Adrenal gland (tissue), 9 donors: ENCODE measurements at regions not wholly inside any gene's neighbourhood (a gene's known extent, or its start where the extent isn't known, plus 50 kb on each side); places are given as distances from the start of the nearest gene placed in this dataset.

Source experiments
- DNase-seq, 7 donors: peaks; one replicate each; pipeline ENCODE4 v3.0.0-alpha.2; 2019 to 2020
- H3K27ac ChIP-seq, 5 donors: fragments of 200-600 bp; sonication (generic) in 4 of 5; 1 replicate in 3 of 5; 2 replicates in 2 of 5; pipeline versions ENCODE4 v1.5.1 to v1.8.0; 2016 to 2020; ENCODE audit warnings: mild to moderate bottlenecking in 1 of 5
- H3K27me3 ChIP-seq: fragments of 200-600 bp; 2 replicates; pipeline ENCODE4 v1.8.0; 2021
- H3K36me3 ChIP-seq, 2 donors: fragments of 200-600 bp; replicated peaks in 1 of 2; 1 replicate in 1 of 2; 2 replicates in 1 of 2; pipeline versions ENCODE4 v1.5.1 to v1.8.0; 2018 to 2022
- H3K4me1 ChIP-seq, 2 donors: fragments of 200-600 bp; replicated peaks in 1 of 2; 1 replicate in 1 of 2; 2 replicates in 1 of 2; pipeline versions ENCODE4 v1.5.1 to v1.8.0; 2018 to 2021
- H3K4me3 ChIP-seq, 4 donors: fragments of 200-600 bp; sonication (generic) in 3 of 4; one replicate each; pipeline ENCODE4 v1.5.1; 2016 to 2018
- H3K9me3 ChIP-seq, 3 donors: fragments of 200-600 bp; sonication (generic) in 1 of 3; replicated peaks in 1 of 3; 1 replicate in 2 of 3; 2 replicates in 1 of 3; pipeline versions ENCODE4 v1.5.1 to v1.8.0; 2016 to 2021
- POLR2A ChIP-seq, 2 donors: fragments of 450-650 bp; IDR thresholded peaks; one replicate each; pipeline ENCODE4 v1.6.1; 2017; ENCODE audit warnings: antibody characterized with exemption in 2 of 2, mild to moderate bottlenecking in 2 of 2, moderate library complexity in 1 of 2
- WGBS, 4 donors: extraction: QIAGEN DNeasy Blood & Tissue Kit in 2 of 4; methylation state at CpG; one replicate each; pipeline versions ENCODE4 v1.1.5 to v1.1.7; 2013 to 2017; 5-methylcytosine and 5-hydroxymethylcytosine counted together
- intact Hi-C, 2 donors: fragments of 100-400 bp; cut with DNase I; formaldehyde crosslinking; loops; one replicate each; pipeline versions ENCODE4 v1.14.1 to v1.15.0; 2022 to 2023
- TF ChIP-seq, protein P1 (sequence below), 6 experiments: fragments of 450-650 bp in 4 of 6; fragments of 200-600 bp in 2 of 6; sonication (generic) in 1 of 6; IDR thresholded peaks; 1 replicate in 5 of 6; 2 replicates in 1 of 6; pipeline versions ENCODE4 v1.5.1 to v1.8.0; 2016 to 2021; ENCODE audit warnings: antibody characterized with exemption in 6 of 6, mild to moderate bottlenecking in 2 of 6, moderate library complexity in 1 of 6
- donor health status: healthy with polysubstance abuse.
- donor health status: Bipolar disorder and iron deficiency.
- donor health status: DM: yes; HTN: yes; CAD: no.
- donor health status: DM: no; HTN: no; CAD: no.
- donor health status: DM: no; HTN: no; CAD: no.

DNA sequence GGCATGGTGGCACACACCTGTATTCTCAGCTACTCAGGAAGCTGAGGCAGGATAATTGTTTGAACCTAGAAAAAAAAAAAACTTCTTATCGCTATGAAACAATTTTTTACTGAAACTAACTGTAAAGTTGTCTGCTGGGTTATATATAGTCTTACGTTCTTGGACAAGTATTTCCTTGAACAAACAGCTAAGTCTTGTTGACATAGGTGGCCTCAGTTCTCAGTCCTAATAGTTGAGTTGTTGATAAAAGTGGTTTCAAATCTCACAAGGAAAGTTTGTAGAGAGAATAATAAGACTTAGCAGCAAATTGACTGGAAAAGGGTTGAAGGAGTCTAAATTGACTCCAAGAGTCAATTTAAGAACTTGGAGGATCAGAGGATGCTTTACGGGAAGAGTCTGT lies 166.5 kb upstream of the KCNJ3 start:
- DNase-seq = no peak
- no peak for TF ChIP-seq POLR2A (IDR thresholded peaks at IDR 0.05)
- TF ChIP-seq, protein P1, sequence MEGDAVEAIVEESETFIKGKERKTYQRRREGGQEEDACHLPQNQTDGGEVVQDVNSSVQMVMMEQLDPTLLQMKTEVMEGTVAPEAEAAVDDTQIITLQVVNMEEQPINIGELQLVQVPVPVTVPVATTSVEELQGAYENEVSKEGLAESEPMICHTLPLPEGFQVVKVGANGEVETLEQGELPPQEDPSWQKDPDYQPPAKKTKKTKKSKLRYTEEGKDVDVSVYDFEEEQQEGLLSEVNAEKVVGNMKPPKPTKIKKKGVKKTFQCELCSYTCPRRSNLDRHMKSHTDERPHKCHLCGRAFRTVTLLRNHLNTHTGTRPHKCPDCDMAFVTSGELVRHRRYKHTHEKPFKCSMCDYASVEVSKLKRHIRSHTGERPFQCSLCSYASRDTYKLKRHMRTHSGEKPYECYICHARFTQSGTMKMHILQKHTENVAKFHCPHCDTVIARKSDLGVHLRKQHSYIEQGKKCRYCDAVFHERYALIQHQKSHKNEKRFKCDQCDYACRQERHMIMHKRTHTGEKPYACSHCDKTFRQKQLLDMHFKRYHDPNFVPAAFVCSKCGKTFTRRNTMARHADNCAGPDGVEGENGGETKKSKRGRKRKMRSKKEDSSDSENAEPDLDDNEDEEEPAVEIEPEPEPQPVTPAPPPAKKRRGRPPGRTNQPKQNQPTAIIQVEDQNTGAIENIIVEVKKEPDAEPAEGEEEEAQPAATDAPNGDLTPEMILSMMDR (IDR thresholded peaks at IDR 0.05) = no peak
- 60 to 71% (median 65%) methylated on average over 3 of the region's 3 CpGs for WGBS, 4 donors
- no peak overlapping the region for H3K27ac ChIP-seq
- no peak overlapping the region for H3K4me3 ChIP-seq
- H3K4me1 ChIP-seq = no peaks in the 10 kb centered on the region
- intact Hi-C loops = no loop called here
- no peaks in the 10 kb centered on the region for H3K36me3 ChIP-seq
- no peaks in the 10 kb centered on the region for H3K27me3 ChIP-seq
- no peaks in the 10 kb centered on the region for H3K9me3 ChIP-seq

DNA sequence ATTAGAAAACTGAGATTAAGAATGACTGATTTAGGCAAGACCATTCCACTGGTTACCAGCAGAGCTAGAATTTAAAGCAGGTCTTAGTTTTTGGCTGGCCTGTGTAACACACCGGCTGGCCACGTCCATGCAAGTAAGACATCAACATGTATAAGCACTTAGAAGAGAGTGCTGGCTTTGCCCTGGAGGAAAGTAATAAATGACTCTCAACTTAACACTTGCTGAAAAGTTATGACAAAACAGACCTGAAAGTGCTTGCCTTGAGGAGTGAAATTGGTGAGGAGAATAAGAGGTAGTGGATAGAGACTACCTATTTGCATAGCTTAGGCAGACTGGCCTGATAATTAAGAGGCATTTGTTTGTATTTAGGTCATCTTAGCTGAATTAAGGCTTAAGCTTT lies 165.7 kb upstream of the KCNJ3 start:
- intact Hi-C loops = no loop called here
- DNase-seq = no peak
- H3K9me3 ChIP-seq = no peaks in the 10 kb centered on the region
- 53 to 73% (median 67%) methylated on average over 2 of the region's 2 CpGs for WGBS, 4 donors
- no peak overlapping the region for H3K4me3 ChIP-seq
- no peak overlapping the region for H3K27ac ChIP-seq
- H3K27me3 ChIP-seq = no peaks in the 10 kb centered on the region
- no peaks in the 10 kb centered on the region for H3K36me3 ChIP-seq
- H3K4me1 ChIP-seq = no peaks in the 10 kb centered on the region
- TF ChIP-seq POLR2A (IDR thresholded peaks at IDR 0.05) = no peak
- TF ChIP-seq, protein P1 (IDR thresholded peaks at IDR 0.05) = no peak

DNA sequence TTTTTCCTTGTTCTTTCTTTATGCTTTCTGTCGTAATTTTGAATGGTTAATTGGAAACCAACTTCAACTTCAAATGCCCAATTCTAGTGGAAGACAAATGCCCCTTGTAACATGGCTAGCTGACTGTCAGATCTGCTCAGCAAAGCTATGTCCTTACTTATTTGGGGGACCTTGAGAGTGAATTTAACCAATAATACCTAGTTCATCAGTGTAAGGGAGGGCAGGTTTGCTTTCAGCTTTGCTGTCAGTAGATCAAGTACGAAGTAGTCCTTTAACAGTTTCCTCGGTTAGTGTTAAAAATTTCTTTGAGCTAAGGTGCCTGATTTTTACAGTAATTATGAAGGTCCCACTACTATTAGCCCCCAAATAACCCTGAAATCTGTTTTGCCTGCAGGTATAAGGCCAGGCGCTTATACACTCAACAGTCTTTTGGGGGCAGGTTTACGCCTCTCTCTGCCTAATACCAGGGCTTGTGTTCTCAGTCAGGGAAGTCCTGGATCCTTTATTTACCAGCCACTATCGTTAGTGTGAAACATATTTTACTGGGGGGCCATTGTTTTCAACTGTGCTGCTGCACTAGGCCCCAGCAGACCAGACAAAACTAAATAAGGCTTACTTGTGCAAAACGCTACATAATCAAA lies 165.1 kb upstream of the KCNJ3 start:
- Histone ChIP-seq H3K27ac (no peak overlapping the region), H3K27me3 (no peaks in the 10 kb centered on the region), H3K4me1 (no peaks in the 10 kb centered on the region), H3K36me3 (no peaks in the 10 kb centered on the region), H3K4me3 (no peak overlapping the region), H3K9me3 (no peaks in the 10 kb centered on the region)
- no peak for DNase-seq
- TF ChIP-seq, protein P1 (IDR thresholded peaks at IDR 0.05) = no peak
- no peak for TF ChIP-seq POLR2A (IDR thresholded peaks at IDR 0.05)
- WGBS, 4 donors = 84 to 88% (median 85%) methylated on average over 7 of the region's 7 CpGs
- intact Hi-C loops = no loop called here

DNA sequence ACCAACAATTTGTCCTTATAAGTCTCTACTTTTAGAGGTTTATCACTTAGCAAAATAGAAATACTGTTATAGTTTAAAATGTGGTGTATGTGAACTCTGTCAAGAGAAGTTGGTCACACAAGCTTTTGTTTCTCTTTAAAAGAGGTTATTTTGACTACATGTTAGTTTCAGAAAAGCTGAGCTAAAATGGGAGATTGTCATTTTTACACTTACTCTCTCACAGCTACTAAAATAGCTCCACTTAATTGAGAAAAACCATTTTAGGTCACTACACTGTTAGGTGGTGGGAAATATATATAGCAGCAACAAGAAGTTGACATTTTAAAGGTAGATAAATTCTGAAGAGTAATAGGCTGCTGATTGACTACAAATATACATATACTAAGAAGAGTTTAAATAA lies 161.5 kb upstream of the KCNJ3 start:
- H3K27me3 ChIP-seq = no peaks in the 10 kb centered on the region
- intact Hi-C loops = no loop called here
- no peaks in the 10 kb centered on the region for H3K9me3 ChIP-seq
- no peak for TF ChIP-seq POLR2A (IDR thresholded peaks at IDR 0.05)
- TF ChIP-seq, protein P1 (IDR thresholded peaks at IDR 0.05) = no peak
- H3K4me3 ChIP-seq = no peak overlapping the region
- no peak overlapping the region for H3K27ac ChIP-seq
- no peaks in the 10 kb centered on the region for H3K36me3 ChIP-seq
- no peak for DNase-seq
- H3K4me1 ChIP-seq = no peaks in the 10 kb centered on the region
